GM23338 (cell line): ENCODE measurements at regions not wholly inside any gene's neighbourhood (a gene's known extent, or its start where the extent isn't known, plus 50 kb on each side); places are given as distances from the start of the nearest gene placed in this dataset.

Source experiments
- ATAC-seq: fragments of 200-7000 bp; cut with Tn5 transposase; 3 replicates; pipeline ENCODE4 v1.9.1; 2020
- DNase-seq: peaks from one replicate; pipeline ENCODE4 v3.0.0-alpha.2; 2015; ENCODE audit warnings: low spot score
- H2AFZ ChIP-seq: fragments of 200-600 bp; sonication (generic); 2 replicates; pipeline ENCODE4 v1.8.0; 2016; ENCODE audit warnings: antibody characterized with exemption, mild to moderate bottlenecking, moderate library complexity
- H3F3A ChIP-seq: fragments of 200-600 bp; sonication (generic); replicated peaks from 2 replicates; pipeline ENCODE4 v1.8.0; 2017; ENCODE audit warnings: antibody characterized with exemption, mixed run types, low read depth
- H3K27ac ChIP-seq: fragments of 200-600 bp; sonication (generic); 2 replicates; pipeline ENCODE4 v1.6.1; 2016; ENCODE audit warnings: low read depth
- H3K27me3 ChIP-seq: fragments of 200-600 bp; sonication (generic); 2 replicates; pipeline ENCODE4 v1.8.0; 2016; ENCODE audit warnings: mild to moderate bottlenecking, mixed run types, moderate library complexity; ENCODE audit not compliant: insufficient read depth
- H3K36me3 ChIP-seq: fragments of 200-600 bp; sonication (generic); 2 replicates; pipeline ENCODE4 v1.8.0; 2016; ENCODE audit warnings: mild to moderate bottlenecking; ENCODE audit not compliant: insufficient read depth
- H3K4me1 ChIP-seq: fragments of 200-600 bp; sonication (generic); 2 replicates; pipeline ENCODE4 v1.8.0; 2016; ENCODE audit warnings: mild to moderate bottlenecking, moderate library complexity; ENCODE audit not compliant: insufficient read depth
- H3K4me2 ChIP-seq: fragments of 200-600 bp; sonication (generic); 2 replicates; pipeline ENCODE4 v1.7.1; 2017; ENCODE audit warnings: mixed run types
- H3K4me3 ChIP-seq: fragments of 200-600 bp; sonication (generic); 2 replicates; pipeline ENCODE4 v1.6.1; 2016; ENCODE audit warnings: mixed run types
- H3K79me2 ChIP-seq: fragments of 200-600 bp; sonication (generic); replicated peaks from 2 replicates; pipeline ENCODE4 v1.8.0; 2017; ENCODE audit warnings: mild to moderate bottlenecking; ENCODE audit not compliant: insufficient read depth
- H3K9me2 ChIP-seq: fragments of 200-600 bp; sonication (generic); 2 replicates; pipeline ENCODE4 v1.8.0; 2017; ENCODE audit not compliant: insufficient read depth
- H4K20me1 ChIP-seq: fragments of 200-600 bp; sonication (generic); replicated peaks from 2 replicates; pipeline ENCODE4 v1.8.0; 2017; ENCODE audit warnings: mild to moderate bottlenecking; ENCODE audit not compliant: insufficient read depth
- H3K27ac Mint-ChIP-seq: 2 replicates; pipeline ENCODE4 v1.8.0; 2020; ENCODE audit warnings: inconsistent platforms, mild to moderate bottlenecking, moderate library complexity, mixed read lengths
- H3K27me3 Mint-ChIP-seq: 3 replicates; pipeline ENCODE4 v1.8.0; 2022; ENCODE audit warnings: low read depth, mild to moderate bottlenecking, moderate library complexity, mixed read lengths, inconsistent platforms; ENCODE audit not compliant: insufficient read depth, poor library complexity
- H3K36me3 Mint-ChIP-seq: 3 replicates; pipeline ENCODE4 v1.8.0; 2021; ENCODE audit warnings: low read depth, mild to moderate bottlenecking, inconsistent platforms, moderate library complexity, mixed read lengths
- H3K4me1 Mint-ChIP-seq: 3 replicates; pipeline ENCODE4 v1.8.0; 2020; ENCODE audit warnings: mild to moderate bottlenecking, inconsistent platforms, mixed read lengths
- H3K4me3 Mint-ChIP-seq: 3 replicates; pipeline ENCODE4 v1.8.0; 2021; ENCODE audit warnings: moderate library complexity, mild to moderate bottlenecking, inconsistent platforms, mixed read lengths
- H3K9me3 Mint-ChIP-seq: 3 replicates; pipeline ENCODE4 v1.8.0; 2020; ENCODE audit warnings: moderate library complexity, mild to moderate bottlenecking, inconsistent platforms, mixed read lengths
- CREB1 ChIP-seq: fragments of 250-450 bp; sonication (Bioruptor Pico); IDR thresholded peaks from 2 replicates; pipeline ENCODE4 v1.5.0; 2020; ENCODE audit warnings: low read depth, mild to moderate bottlenecking, moderate library complexity
- EZH2 ChIP-seq: fragments of 200-600 bp; sonication (generic); IDR thresholded peaks from one replicate; pipeline ENCODE4 v1.8.0; 2017; ENCODE audit warnings: antibody characterized with exemption, mild to moderate bottlenecking, low read depth; ENCODE audit not compliant: unreplicated experiment
- EZH2phosphoT487 ChIP-seq: fragments of 200-600 bp; sonication (generic); IDR thresholded peaks from one replicate; pipeline ENCODE4 v1.8.1; 2018; ENCODE audit warnings: antibody characterized with exemption; ENCODE audit not compliant: unreplicated experiment
- JUNB ChIP-seq: IDR thresholded peaks from one replicate; pipeline ENCODE4 v1.6.1; 2016; ENCODE audit warnings: antibody characterized with exemption; ENCODE audit not compliant: unreplicated experiment
- NANOG ChIP-seq: IDR thresholded peaks from 2 replicates; pipeline ENCODE4 v1.6.1; 2016; ENCODE audit warnings: antibody characterized with exemption, borderline replicate concordance
- POLR2AphosphoS5 ChIP-seq: IDR thresholded peaks from 2 replicates; pipeline ENCODE4 v1.6.1; 2016; ENCODE audit warnings: antibody characterized with exemption, low read depth
- STAT1 ChIP-seq: IDR thresholded peaks from one replicate; pipeline ENCODE4 v1.6.1; 2016; ENCODE audit warnings: antibody characterized with exemption; ENCODE audit not compliant: unreplicated experiment
- ZNF114 ChIP-seq: fragments of 250-450 bp; sonication (Bioruptor Pico); IDR thresholded peaks from 2 replicates; pipeline ENCODE4 v1.5.0; 2020; ENCODE audit warnings: mild to moderate bottlenecking, moderate library complexity
- ZNF331 ChIP-seq: fragments of 250-450 bp; sonication (Bioruptor Pico); IDR thresholded peaks from 2 replicates; pipeline ENCODE4 v1.5.0; 2020; ENCODE audit warnings: low read depth, mild to moderate bottlenecking, moderate library complexity
- TF ChIP-seq, protein P1 (sequence below): IDR thresholded peaks from 2 replicates; pipeline ENCODE4 v1.6.1; 2016; ENCODE audit warnings: antibody characterized with exemption
- TF ChIP-seq, protein P2 (sequence below): fragments of 250-450 bp; sonication (Bioruptor Pico); IDR thresholded peaks from 2 replicates; pipeline ENCODE4 v1.5.0; 2020; ENCODE audit warnings: mild to moderate bottlenecking, moderate library complexity
- TF ChIP-seq, protein P3 (sequence below): IDR thresholded peaks from one replicate; pipeline ENCODE4 v1.6.1; 2018; ENCODE audit warnings: antibody characterized with exemption; ENCODE audit not compliant: unreplicated experiment
- TF ChIP-seq, protein P4 (sequence below), 2 experiments: fragments of 200-600 bp in 1 of 2; sonication (generic) in 1 of 2; conservative IDR thresholded peaks; 2 replicates each; pipeline versions ENCODE4 v1.5.1 to v1.6.1; 2016 to 2017; ENCODE audit warnings: antibody characterized with exemption in 2 of 2, low read depth in 2 of 2, mild to moderate bottlenecking in 2 of 2, moderate library complexity in 1 of 2

DNA sequence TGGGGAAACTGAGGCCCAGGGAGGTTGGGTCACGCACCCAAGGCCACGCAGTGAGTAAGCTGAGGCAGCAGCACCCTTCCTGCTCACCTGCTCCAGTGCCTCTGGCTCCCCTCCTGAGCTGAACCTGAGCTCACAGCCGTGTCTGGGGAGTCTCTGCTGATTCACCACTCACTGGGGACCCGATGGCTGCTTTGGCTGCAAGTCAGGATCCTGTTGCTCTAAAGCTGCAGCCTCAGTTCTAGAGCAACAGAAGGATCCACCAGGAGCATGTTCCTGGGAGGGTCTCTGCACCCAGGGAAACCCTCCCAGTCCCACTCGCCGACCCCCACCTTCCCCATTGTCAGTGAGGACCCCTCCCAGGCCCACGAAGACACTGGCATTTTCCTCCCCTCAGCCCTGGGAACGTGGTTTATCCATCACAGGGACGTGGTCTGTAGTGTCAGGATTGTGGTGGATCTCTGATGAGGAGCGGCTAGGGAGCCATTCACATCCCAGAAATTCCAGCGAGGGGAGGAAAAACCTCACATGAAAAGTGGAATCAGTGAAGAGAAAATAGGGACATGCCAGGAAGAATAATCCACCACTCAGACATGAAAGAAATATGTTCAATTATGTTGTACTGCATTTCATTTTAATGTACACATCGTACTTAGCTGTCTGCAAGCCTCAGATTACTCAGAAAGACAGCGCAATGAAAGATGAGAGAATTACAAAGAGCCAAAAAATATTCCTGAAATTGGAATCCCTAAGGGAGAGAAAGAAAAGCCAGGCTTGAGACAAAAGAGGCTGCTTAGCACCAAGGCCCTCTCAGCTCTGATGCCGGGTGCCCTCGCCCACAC, 447.2 kb downstream of the MATN1 start:
- Histone ChIP-seq H3K36me3 (no peaks in the 10 kb centered on the region), H3K4me2 (no peak overlapping the region), H3F3A (no peaks in the 10 kb centered on the region), H3K27ac (no peak overlapping the region), H3K27me3 (no peaks in the 10 kb centered on the region), H2AFZ (no peak overlapping the region), H3K9me2 (no peaks in the 10 kb centered on the region), H3K4me3 (no peak overlapping the region), H4K20me1 (no peaks in the 10 kb centered on the region), H3K4me1 (no peaks in the 10 kb centered on the region), H3K79me2 (no peaks in the 10 kb centered on the region)
- no peaks in the 10 kb centered on the region for H3K4me1 Mint-ChIP-seq
- H3K36me3 Mint-ChIP-seq, result no peaks in the 10 kb centered on the region
- no peak overlapping the region for H3K27ac Mint-ChIP-seq
- DNase-seq (no peak), ATAC-seq (no peak)
- H3K27me3 Mint-ChIP-seq, result peaks cover 4% of the 10 kb centered on the region
- no peak for TF ChIP-seq EZH2phosphoT487
- TF ChIP-seq JUNB, result no peak
- no peak for TF ChIP-seq STAT1
- TF ChIP-seq, protein P1, sequence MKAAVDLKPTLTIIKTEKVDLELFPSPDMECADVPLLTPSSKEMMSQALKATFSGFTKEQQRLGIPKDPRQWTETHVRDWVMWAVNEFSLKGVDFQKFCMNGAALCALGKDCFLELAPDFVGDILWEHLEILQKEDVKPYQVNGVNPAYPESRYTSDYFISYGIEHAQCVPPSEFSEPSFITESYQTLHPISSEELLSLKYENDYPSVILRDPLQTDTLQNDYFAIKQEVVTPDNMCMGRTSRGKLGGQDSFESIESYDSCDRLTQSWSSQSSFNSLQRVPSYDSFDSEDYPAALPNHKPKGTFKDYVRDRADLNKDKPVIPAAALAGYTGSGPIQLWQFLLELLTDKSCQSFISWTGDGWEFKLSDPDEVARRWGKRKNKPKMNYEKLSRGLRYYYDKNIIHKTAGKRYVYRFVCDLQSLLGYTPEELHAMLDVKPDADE, result no peak
- TF ChIP-seq, protein P2, sequence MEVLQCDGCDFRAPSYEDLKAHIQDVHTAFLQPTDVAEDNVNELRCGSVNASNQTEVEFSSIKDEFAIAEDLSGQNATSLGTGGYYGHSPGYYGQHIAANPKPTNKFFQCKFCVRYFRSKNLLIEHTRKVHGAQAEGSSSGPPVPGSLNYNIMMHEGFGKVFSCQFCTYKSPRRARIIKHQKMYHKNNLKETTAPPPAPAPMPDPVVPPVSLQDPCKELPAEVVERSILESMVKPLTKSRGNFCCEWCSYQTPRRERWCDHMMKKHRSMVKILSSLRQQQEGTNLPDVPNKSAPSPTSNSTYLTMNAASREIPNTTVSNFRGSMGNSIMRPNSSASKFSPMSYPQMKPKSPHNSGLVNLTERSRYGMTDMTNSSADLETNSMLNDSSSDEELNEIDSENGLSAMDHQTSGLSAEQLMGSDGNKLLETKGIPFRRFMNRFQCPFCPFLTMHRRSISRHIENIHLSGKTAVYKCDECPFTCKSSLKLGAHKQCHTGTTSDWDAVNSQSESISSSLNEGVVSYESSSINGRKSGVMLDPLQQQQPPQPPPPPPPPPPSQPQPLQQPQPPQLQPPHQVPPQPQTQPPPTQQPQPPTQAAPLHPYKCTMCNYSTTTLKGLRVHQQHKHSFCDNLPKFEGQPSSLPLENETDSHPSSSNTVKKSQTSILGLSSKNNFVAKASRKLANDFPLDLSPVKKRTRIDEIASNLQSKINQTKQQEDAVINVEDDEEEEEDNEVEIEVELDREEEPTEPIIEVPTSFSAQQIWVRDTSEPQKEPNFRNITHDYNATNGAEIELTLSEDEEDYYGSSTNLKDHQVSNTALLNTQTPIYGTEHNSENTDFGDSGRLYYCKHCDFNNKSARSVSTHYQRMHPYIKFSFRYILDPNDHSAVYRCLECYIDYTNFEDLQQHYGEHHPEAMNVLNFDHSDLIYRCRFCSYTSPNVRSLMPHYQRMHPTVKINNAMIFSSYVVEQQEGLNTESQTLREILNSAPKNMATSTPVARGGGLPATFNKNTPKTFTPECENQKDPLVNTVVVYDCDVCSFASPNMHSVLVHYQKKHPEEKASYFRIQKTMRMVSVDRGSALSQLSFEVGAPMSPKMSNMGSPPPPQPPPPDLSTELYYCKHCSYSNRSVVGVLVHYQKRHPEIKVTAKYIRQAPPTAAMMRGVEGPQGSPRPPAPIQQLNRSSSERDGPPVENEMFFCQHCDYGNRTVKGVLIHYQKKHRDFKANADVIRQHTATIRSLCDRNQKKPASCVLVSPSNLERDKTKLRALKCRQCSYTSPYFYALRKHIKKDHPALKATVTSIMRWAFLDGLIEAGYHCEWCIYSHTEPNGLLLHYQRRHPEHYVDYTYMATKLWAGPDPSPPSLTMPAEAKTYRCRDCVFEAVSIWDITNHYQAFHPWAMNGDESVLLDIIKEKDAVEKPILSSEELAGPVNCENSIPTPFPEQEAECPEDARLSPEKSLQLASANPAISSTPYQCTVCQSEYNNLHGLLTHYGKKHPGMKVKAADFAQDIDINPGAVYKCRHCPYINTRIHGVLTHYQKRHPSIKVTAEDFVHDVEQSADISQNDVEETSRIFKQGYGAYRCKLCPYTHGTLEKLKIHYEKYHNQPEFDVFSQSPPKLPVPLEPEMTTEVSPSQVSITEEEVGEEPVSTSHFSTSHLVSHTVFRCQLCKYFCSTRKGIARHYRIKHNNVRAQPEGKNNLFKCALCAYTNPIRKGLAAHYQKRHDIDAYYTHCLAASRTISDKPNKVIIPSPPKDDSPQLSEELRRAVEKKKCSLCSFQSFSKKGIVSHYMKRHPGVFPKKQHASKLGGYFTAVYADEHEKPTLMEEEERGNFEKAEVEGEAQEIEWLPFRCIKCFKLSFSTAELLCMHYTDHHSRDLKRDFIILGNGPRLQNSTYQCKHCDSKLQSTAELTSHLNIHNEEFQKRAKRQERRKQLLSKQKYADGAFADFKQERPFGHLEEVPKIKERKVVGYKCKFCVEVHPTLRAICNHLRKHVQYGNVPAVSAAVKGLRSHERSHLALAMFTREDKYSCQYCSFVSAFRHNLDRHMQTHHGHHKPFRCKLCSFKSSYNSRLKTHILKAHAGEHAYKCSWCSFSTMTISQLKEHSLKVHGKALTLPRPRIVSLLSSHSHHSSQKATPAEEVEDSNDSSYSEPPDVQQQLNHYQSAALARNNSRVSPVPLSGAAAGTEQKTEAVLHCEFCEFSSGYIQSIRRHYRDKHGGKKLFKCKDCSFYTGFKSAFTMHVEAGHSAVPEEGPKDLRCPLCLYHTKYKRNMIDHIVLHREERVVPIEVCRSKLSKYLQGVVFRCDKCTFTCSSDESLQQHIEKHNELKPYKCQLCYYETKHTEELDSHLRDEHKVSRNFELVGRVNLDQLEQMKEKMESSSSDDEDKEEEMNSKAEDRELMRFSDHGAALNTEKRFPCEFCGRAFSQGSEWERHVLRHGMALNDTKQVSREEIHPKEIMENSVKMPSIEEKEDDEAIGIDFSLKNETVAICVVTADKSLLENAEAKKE (CRISPR knock-in tag), result no peak
- TF ChIP-seq CREB1, result no peak
- no peak for TF ChIP-seq NANOG
- TF ChIP-seq EZH2, result no peak
- no peak for TF ChIP-seq ZNF331 (CRISPR knock-in tag)
- TF ChIP-seq, protein P3, sequence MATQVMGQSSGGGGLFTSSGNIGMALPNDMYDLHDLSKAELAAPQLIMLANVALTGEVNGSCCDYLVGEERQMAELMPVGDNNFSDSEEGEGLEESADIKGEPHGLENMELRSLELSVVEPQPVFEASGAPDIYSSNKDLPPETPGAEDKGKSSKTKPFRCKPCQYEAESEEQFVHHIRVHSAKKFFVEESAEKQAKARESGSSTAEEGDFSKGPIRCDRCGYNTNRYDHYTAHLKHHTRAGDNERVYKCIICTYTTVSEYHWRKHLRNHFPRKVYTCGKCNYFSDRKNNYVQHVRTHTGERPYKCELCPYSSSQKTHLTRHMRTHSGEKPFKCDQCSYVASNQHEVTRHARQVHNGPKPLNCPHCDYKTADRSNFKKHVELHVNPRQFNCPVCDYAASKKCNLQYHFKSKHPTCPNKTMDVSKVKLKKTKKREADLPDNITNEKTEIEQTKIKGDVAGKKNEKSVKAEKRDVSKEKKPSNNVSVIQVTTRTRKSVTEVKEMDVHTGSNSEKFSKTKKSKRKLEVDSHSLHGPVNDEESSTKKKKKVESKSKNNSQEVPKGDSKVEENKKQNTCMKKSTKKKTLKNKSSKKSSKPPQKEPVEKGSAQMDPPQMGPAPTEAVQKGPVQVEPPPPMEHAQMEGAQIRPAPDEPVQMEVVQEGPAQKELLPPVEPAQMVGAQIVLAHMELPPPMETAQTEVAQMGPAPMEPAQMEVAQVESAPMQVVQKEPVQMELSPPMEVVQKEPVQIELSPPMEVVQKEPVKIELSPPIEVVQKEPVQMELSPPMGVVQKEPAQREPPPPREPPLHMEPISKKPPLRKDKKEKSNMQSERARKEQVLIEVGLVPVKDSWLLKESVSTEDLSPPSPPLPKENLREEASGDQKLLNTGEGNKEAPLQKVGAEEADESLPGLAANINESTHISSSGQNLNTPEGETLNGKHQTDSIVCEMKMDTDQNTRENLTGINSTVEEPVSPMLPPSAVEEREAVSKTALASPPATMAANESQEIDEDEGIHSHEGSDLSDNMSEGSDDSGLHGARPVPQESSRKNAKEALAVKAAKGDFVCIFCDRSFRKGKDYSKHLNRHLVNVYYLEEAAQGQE, result no peak
- TF ChIP-seq POLR2AphosphoS5, result no peak
- TF ChIP-seq ZNF114 (CRISPR knock-in tag), result no peak
- TF ChIP-seq, protein P4, sequence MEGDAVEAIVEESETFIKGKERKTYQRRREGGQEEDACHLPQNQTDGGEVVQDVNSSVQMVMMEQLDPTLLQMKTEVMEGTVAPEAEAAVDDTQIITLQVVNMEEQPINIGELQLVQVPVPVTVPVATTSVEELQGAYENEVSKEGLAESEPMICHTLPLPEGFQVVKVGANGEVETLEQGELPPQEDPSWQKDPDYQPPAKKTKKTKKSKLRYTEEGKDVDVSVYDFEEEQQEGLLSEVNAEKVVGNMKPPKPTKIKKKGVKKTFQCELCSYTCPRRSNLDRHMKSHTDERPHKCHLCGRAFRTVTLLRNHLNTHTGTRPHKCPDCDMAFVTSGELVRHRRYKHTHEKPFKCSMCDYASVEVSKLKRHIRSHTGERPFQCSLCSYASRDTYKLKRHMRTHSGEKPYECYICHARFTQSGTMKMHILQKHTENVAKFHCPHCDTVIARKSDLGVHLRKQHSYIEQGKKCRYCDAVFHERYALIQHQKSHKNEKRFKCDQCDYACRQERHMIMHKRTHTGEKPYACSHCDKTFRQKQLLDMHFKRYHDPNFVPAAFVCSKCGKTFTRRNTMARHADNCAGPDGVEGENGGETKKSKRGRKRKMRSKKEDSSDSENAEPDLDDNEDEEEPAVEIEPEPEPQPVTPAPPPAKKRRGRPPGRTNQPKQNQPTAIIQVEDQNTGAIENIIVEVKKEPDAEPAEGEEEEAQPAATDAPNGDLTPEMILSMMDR (conservative IDR thresholded peaks at IDR 0.05; ENCODE audit: low read depth in 2 of 2), result no peak
- no peak overlapping the region for H3K4me3 Mint-ChIP-seq
- peaks cover 10% of the 10 kb centered on the region; the same call in 2 of the 3 replicates for H3K9me3 Mint-ChIP-seq
